NCI-H1930 (cell line): ENCODE measurements at regions not wholly inside any gene's neighbourhood (a gene's known extent, or its start where the extent isn't known, plus 50 kb on each side); places are given as distances from the start of the nearest gene placed in this dataset.

Experiments
- DNase-seq, 2 experiments: peaks; one replicate each; lab custom pipeline; 2025; lab: John Stamatoyannopoulos, UW

GRCh38 chr6:99073223-99073622 is 125.5 kb upstream of the FBXL4 start:
- DNase-seq, result no peak

- no peak for DNase-seq
Measured at GRCh38 chr6:99066044-99066443, 118.3 kb upstream of the FBXL4 start.

DNA sequence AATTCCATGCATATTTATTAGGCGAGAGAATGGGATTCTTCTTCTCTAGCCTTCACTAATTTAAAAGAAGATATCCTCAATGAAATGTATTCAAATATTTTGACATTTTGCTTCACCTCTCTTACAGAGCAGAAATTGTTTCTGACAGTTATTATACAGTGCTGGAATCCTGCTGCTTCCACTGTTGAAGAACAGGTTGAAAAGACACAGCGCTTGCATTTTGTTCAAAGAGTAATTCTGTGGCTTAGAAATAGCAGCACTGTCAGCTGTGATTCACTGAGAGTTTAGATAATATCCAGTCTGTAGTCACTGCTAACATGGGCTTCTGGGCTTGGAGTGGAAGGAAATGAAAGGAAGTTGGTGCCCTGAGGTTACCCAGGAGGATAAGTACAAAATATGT is 117.1 kb upstream of the FBXL4 start:
- no peak for DNase-seq

GRCh38 chr6:99036672-99037071 is 88.9 kb upstream of the FBXL4 start:
- DNase-seq, result no peak

DNA sequence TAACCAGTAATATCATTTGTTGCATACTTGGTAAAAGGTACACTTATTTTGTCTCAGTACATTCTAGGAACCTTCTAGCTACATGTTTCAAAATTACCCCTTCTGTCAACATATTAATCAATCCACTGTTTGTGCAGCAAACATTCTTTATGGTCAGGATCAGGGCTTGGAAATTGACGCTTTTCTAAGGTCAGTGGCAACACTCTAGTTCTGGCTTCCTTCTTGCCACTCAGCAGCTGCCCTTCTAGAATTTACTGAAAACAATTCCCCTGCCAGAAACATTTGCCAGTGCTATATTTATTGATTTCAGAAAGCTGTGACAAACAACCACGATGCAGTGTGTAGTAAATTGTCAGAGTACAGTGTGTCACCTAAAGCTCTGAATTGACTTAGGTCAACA is 84.7 kb upstream of the FBXL4 start:
- no peak for DNase-seq

DNA sequence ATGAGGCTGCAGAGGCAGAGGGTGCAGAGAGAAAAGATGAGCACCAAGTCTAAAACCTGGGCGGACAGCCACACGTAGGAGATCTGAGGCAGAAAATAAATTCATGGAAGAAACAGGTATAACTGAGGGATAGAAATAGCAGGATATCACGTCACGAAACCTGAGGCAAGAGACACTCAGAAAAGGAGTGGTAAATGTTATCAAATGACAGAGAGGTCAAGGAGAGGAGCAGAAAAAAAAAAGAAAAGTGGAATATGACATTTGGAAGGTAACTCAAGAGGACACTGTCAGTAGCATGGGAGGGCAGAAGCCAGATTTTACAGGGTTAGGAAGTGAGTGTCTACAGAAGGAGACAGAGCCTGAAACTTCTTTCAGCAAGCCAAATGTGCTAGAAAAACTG is 84.2 kb upstream of the FBXL4 start:
- no peak for DNase-seq

DNA sequence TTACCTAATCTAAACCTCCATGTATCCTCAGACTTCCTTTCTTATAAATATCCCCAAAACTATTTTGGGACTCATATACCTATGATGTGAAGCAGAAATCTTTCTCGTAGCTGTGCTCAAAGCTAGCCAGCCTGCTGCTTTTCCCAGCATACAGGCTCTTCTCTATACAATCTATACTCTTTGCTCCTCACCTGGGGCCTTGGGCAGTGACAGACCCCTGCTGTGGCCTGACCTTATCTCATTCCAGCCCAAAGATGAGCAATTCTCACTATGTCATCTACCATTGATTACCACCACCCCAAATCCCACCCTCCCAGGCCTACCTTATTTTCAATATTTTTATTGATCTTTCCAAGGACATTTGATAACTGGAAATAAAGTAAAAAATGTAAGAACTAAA is 83.2 kb upstream of the FBXL4 start:
- no peak for DNase-seq

DNA sequence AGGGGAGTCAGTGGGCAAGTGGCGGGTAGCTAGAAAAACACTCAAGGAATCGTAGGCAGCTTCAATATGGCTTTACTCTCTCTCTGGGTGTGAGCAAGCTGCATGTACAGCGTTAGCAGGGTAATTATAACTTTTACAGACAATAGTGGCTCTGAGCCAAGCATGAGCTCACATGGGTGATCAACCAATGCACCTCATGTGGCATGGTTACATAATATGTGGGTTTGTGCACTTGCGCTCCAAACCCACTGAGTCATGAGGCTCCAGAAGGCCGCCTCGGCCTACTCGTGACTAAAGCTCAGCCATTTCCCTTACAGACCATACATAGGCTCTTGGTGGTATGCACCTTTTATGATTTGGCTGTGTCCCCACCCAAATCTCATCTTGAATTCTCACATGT is 78.4 kb upstream of the FBXL4 start:
- no peak for DNase-seq

DNA sequence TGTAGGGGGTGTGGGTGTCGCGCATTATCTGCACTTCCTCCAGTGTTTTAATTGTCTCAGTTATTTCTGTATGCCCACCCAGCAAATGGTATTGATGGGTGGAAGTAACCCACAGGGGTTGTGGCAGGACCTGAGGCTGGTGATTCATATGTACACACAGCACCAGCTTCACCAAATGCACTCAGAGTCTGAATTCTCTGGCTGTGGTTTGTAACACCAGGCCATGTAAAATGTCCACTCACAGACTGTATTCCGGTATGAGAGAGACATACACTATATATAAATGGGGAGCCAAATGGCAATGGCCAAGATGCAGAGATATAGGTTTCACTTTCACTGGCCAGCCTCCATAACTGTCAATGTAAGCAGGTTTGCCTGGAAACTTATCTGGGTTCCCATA is 76.3 kb upstream of the FBXL4 start:
- DNase-seq, result no peak

- DNase-seq, result no peak
Measured at GRCh38 chr6:99022039-99022609, 74.4 kb upstream of the FBXL4 start.

- no peak for DNase-seq
Measured at GRCh38 chr6:99019381-99019780, 71.6 kb upstream of the FBXL4 start.

DNA sequence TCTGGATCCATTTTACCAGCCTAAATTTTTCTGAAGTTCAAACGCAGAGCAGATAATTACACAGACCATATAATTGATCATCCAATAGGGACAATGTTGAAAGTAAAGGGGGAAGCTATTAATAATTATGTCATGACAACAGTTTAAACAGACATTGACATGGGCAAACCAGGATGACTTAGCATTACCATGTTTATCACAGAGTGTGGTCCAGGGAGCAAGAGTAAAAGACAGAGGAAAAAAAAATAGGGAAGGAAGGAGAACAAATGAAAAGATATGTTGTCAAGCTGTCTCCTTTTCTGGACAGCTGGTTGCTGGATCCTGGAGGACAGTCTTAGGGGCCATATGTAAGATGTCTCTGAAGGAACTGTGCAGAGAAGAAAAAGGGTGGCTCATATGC is 69.4 kb upstream of the FBXL4 start:
- no peak for DNase-seq

DNA sequence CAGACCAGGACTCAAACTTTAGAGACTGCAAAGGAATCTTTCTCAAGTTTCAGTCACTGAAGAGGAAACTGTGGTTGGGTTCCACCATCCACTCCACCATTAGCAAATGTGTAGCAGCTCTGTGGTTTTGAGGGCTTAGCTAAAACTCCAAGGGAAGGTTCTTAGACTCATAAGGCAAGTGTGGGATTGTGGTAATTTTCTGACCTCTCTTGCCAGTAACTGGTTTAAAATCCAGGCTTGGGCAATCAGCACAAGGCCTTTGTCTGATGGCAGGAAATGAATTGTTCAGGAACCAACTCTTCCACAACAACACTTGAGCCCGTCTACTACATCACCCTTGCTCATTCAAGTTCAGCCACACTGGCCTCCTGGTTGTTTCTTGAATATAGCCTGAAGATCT is 68.6 kb upstream of the FBXL4 start:
- DNase-seq, result no peak

GRCh38 chr6:99014061-99014460 is 66.3 kb upstream of the FBXL4 start:
- no peak for DNase-seq

DNA sequence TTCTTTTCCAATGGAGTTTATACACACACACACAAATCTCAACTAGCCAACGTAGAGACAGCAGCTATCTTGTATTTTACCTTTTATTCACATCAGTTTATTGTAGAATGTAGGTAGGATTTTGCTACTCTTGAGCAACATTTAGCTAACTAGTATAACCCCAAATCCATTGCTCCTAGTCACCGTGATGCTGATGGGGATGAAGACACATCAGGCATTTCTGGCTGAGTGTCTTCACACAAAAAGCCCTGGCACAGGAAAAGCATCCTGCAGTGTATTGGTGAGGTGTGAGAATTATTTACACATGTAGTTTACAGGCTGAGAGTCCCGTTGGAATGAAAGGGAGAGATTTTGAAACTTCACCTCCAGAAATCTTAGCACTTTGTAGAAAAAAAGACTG is 65.9 kb upstream of the FBXL4 start:
- no peak for DNase-seq

- no peak for DNase-seq
Measured at GRCh38 chr6:99013145-99013544, 65.4 kb upstream of the FBXL4 start.

- no peak for DNase-seq
Measured at GRCh38 chr6:99011151-99011550, 63.4 kb upstream of the FBXL4 start.

- no peak for DNase-seq
Measured at GRCh38 chr6:99002831-99003230, 55.1 kb upstream of the FBXL4 start.

DNA sequence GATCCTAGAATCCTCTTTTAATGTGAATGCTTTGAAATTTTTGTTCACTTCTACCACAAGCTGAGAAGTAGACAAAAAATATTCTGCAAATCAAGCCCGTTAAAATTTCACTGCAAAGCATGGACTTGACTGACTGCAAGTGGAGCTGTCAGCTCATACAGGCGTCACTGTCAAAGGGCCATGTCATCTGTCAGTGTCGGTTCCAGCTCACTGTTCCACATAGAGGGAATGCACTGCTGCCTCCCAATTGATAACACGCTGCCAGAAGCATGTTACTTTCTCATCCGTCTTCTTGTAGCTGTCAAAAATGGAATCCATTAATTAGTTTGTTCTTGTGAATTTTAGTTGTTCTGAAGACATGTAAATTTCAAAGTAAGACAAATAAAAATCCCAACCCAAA is 50.4 kb upstream of the FBXL4 start:
- DNase-seq, result no peak
